Fibroblast of the aortic adventitia (primary cell): ENCODE measurements at regions not wholly inside any gene's neighbourhood (a gene's known extent, or its start where the extent isn't known, plus 50 kb on each side); places are given as distances from the start of the nearest gene placed in this dataset.
A peak's percentile ranks its signal among the peaks of the same experiment; 100 is the strongest.

ENCODE experiments used
- DNase-seq: peaks from one replicate; pipeline ENCODE4 v3.0.0-alpha.2; 2010; ENCODE audit warnings: low read depth
- H3K4me3 ChIP-seq: 2 replicates; pipeline ENCODE4 v1.5.1; 2011; ENCODE audit warnings: low read depth, mild to moderate bottlenecking, control low read depth, low read length, moderate library complexity
- TF ChIP-seq, protein P1 (sequence below): IDR thresholded peaks from 2 replicates; pipeline ENCODE4 v1.5.1; 2011; ENCODE audit warnings: mild to moderate bottlenecking, low read length, control low read depth, inconsistent platforms; ENCODE audit not compliant: insufficient read depth

DNA sequence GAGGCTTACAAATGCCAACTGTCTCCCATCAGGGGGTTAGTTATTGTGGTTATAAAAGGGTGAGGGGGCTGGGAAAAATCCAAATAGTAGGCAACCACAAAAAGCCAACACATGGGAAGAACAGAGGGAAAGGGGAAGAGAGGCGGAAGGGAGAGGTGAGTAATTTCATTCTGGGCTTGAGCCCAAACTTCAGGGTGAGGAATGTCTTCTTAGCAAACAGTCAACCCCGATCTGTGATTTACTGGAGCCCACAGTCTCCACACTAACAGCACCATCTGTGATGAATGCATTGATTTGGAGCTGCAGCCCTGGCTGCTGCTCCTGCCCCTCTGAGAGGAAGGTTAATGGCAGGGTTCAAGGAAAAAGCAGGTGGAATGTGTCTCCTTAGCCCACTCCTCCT is 162.2 kb upstream of the GPR101 start:
- no peak overlapping the region for H3K4me3 ChIP-seq
- peak; percentile 14 for DNase-seq
- TF ChIP-seq, protein P1, sequence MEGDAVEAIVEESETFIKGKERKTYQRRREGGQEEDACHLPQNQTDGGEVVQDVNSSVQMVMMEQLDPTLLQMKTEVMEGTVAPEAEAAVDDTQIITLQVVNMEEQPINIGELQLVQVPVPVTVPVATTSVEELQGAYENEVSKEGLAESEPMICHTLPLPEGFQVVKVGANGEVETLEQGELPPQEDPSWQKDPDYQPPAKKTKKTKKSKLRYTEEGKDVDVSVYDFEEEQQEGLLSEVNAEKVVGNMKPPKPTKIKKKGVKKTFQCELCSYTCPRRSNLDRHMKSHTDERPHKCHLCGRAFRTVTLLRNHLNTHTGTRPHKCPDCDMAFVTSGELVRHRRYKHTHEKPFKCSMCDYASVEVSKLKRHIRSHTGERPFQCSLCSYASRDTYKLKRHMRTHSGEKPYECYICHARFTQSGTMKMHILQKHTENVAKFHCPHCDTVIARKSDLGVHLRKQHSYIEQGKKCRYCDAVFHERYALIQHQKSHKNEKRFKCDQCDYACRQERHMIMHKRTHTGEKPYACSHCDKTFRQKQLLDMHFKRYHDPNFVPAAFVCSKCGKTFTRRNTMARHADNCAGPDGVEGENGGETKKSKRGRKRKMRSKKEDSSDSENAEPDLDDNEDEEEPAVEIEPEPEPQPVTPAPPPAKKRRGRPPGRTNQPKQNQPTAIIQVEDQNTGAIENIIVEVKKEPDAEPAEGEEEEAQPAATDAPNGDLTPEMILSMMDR, result no peak

GRCh38 chrX:137195296-137195695 is 161.5 kb upstream of the GPR101 start:
- TF ChIP-seq, protein P1, result no peak
- DNase-seq, result no peak
- no peak overlapping the region for H3K4me3 ChIP-seq

DNA sequence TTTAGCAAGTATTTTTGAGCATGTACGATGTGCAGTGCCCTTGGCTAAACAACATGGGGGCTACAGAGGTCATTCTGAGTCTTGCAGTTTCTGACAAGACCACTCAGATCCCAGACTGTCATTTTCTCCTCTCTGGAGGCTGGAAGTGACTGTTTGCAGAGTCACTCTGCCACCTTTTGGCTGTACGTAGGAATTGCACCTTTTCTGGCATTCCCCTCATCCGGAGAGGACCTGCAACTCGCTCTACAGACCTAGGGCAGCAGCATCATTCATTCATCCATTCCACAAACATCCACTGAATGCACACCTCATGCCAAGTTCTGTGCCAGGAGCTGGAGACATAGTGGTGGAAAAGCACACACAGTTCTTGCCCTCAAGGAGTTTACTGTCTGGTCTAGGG is 160.4 kb upstream of the GPR101 start:
- TF ChIP-seq, protein P1, result peak; percentile 68
- peak; percentile 39 for DNase-seq
- H3K4me3 ChIP-seq, result no peak overlapping the region

GRCh38 chrX:137187540-137187939 is 153.7 kb upstream of the GPR101 start:
- no peak for DNase-seq
- TF ChIP-seq, protein P1, result no peak
- no peak overlapping the region for H3K4me3 ChIP-seq

DNA sequence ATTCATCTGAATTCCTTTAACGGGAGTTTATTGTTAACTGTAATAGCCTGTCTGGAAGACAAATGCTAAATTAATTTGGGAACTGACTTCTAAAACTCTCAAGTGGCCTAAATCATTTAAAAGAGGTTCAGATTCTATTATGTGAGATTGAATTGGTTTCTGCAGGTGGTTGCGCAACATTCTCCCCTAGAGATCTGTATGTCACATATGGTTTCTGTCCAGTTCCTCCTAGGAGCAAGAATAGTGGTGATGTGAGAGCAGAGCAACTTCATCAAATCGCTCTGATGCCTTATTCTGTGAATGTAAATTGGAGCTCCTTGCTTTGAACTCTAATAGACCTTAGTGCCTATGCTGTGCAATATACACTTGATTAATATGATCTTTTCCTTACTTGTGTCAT is 144.6 kb upstream of the GPR101 start:
- H3K4me3 ChIP-seq, result no peak overlapping the region
- no peak for DNase-seq
- TF ChIP-seq, protein P1, result no peak

DNA sequence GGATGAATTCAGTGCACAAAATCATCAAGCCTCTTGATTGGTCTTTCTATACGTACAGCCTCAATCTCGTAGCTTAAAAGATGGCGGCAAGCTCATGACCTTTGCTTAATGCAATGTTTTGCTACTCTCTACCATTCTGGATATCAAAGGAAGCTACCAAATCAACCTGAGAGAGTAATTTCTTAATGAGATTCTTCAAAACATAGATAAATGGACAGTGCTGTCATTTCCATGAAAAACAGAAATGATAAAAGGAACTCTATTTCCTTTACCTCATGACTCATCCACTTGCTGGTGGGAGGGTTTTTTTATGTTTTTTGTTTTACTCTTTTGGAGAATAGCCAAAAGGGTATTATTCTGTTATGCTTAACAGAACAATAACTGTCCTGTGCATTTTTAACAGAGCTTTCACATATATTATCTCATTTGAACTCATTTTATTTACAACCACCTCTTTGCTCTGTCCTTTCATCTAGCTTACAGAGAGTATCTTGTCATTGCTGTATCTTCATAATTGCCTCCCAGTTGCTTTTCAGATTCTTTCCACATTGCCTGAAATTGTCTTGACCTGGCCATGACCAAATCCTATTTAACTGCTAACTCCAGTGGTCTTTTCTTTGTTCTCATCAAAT is 138.6 kb upstream of the GPR101 start:
- H3K4me3 ChIP-seq, result no peak overlapping the region
- TF ChIP-seq, protein P1, result no peak
- DNase-seq, result no peak

DNA sequence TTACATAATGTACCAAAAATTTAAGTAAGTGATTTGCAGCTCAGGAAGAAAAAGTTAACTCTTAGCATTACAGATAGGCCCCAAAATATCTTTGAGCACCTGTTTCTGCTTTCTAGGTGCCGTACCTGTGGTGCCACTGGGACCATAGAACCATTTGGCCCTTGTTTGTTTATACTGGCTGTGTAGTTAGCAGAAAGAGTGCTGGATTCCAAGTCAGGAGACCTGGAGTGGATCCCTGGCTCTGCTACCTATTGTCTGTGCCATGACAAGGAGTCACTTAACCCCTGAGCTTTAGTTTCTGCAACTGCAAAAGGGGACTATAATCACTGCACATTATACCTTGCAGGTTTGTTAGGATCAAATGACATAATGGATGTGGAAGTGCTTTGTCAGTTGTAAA is 137.8 kb upstream of the GPR101 start:
- no peak overlapping the region for H3K4me3 ChIP-seq
- DNase-seq, result no peak
- TF ChIP-seq, protein P1, result no peak
